H9 (cell line): ENCODE measurements at regions not wholly inside any gene's neighbourhood (a gene's known extent, or its start where the extent isn't known, plus 50 kb on each side); places are given as distances from the start of the nearest gene placed in this dataset.

Source experiments
- DNase-seq: peaks from one replicate; pipeline ENCODE4 v3.0.0-alpha.2; 2017
- H2AFZ ChIP-seq: one replicate; pipeline ENCODE4 v1.6.1; 2013; ENCODE audit warnings: mild to moderate bottlenecking, low read length, control low read depth, moderate library complexity
- H2AK5ac ChIP-seq: 2 replicates; pipeline ENCODE4 v1.6.1; 2013; ENCODE audit warnings: low read length, control low read depth, mixed read lengths; ENCODE audit not compliant: insufficient read length
- H2BK120ac ChIP-seq: one replicate; pipeline ENCODE4 v1.6.1; 2013; ENCODE audit warnings: low read depth, mild to moderate bottlenecking, low read length, control low read depth, inconsistent platforms; ENCODE audit not compliant: poor library complexity, severe bottlenecking
- H2BK12ac ChIP-seq: 2 replicates; pipeline ENCODE4 v1.6.1; 2013; ENCODE audit warnings: low read length, control low read depth, mixed read lengths, low read depth; ENCODE audit not compliant: insufficient read length
- H2BK15ac ChIP-seq: 2 replicates; pipeline ENCODE4 v1.6.1; 2013; ENCODE audit warnings: low read depth, low read length, control low read depth
- H2BK20ac ChIP-seq: one replicate; pipeline ENCODE4 v1.6.1; 2013; ENCODE audit warnings: low read depth, mild to moderate bottlenecking, low read length, control low read depth, inconsistent platforms; ENCODE audit not compliant: poor library complexity, severe bottlenecking
- H2BK5ac ChIP-seq: 2 replicates; pipeline ENCODE4 v1.6.1; 2013; ENCODE audit warnings: low read length, control low read depth, mixed read lengths; ENCODE audit not compliant: insufficient read length
- H3K14ac ChIP-seq: 2 replicates; pipeline ENCODE4 v1.6.1; 2013; ENCODE audit warnings: low read length, control low read depth; ENCODE audit not compliant: insufficient read depth
- H3K18ac ChIP-seq: 2 replicates; pipeline ENCODE4 v1.6.1; 2013; ENCODE audit warnings: low read depth, mild to moderate bottlenecking, mixed read lengths, low read length, control low read depth; ENCODE audit not compliant: insufficient read length
- H3K23ac ChIP-seq: 2 replicates; pipeline ENCODE4 v1.6.1; 2013; ENCODE audit warnings: low read length, control low read depth, mixed read lengths, low read depth; ENCODE audit not compliant: insufficient read length
- H3K23me2 ChIP-seq: 2 replicates; pipeline ENCODE4 v1.6.1; 2013; ENCODE audit warnings: low read depth, mild to moderate bottlenecking, mixed read lengths, low read length, control low read depth; ENCODE audit not compliant: insufficient read length, poor library complexity, severe bottlenecking
- H3K27ac ChIP-seq: 2 replicates; pipeline ENCODE4 v1.5.1; 2013; ENCODE audit warnings: low read length, control low read depth, mixed read lengths, low read depth; ENCODE audit not compliant: insufficient read length
- H3K27me3 ChIP-seq: 2 replicates; pipeline ENCODE4 v1.6.1; 2013; ENCODE audit warnings: low read length, control low read depth, inconsistent platforms; ENCODE audit not compliant: insufficient read depth
- H3K4ac ChIP-seq: 2 replicates; pipeline ENCODE4 v1.6.1; 2013; ENCODE audit warnings: low read depth, mild to moderate bottlenecking, control low read depth, inconsistent platforms, low read length, moderate library complexity
- H3K4me1 ChIP-seq: 2 replicates; pipeline ENCODE4 v1.6.1; 2013; ENCODE audit warnings: low read length, control low read depth, inconsistent platforms; ENCODE audit not compliant: insufficient read depth
- H3K4me2 ChIP-seq: 2 replicates; pipeline ENCODE4 v1.6.1; 2013; ENCODE audit warnings: low read length, control low read depth, mixed read lengths; ENCODE audit not compliant: insufficient read length, insufficient read depth
- H3K56ac ChIP-seq: 2 replicates; pipeline ENCODE4 v1.6.1; 2013; ENCODE audit warnings: low read depth, mild to moderate bottlenecking, mixed read lengths, low read length, control low read depth; ENCODE audit not compliant: insufficient read length
- H3K79me1 ChIP-seq: 2 replicates; pipeline ENCODE4 v1.6.1; 2013; ENCODE audit warnings: low read depth, mild to moderate bottlenecking, moderate library complexity, low read length, control low read depth, inconsistent platforms; ENCODE audit not compliant: insufficient read depth, poor library complexity, severe bottlenecking
- H3K79me2 ChIP-seq: 2 replicates; pipeline ENCODE4 v1.6.1; 2013; ENCODE audit warnings: low read length, control low read depth, inconsistent platforms; ENCODE audit not compliant: insufficient read depth
- H3K9ac ChIP-seq: 2 replicates; pipeline ENCODE4 v1.6.1; 2013; ENCODE audit warnings: low read length, control low read depth, mixed read lengths; ENCODE audit not compliant: insufficient read length; ENCODE audit errors: extremely low read depth
- H3K9me3 ChIP-seq: one replicate; pipeline ENCODE4 v1.6.1; 2013; ENCODE audit warnings: low read depth, low read length, inconsistent platforms; ENCODE audit not compliant: control insufficient read depth
- H3T11ph ChIP-seq: one replicate; pipeline ENCODE4 v1.6.1; 2013; ENCODE audit warnings: mild to moderate bottlenecking, low read length, control low read depth, inconsistent platforms
- H4K20me1 ChIP-seq: one replicate; pipeline ENCODE4 v1.6.1; 2013; ENCODE audit not compliant: control insufficient read depth, insufficient read length, insufficient read depth
- H4K5ac ChIP-seq: 2 replicates; pipeline ENCODE4 v1.6.1; 2013; ENCODE audit warnings: low read depth, mild to moderate bottlenecking, mixed read lengths, low read length, control low read depth; ENCODE audit not compliant: insufficient read length
- H4K8ac ChIP-seq: replicated peaks from 2 replicates; pipeline ENCODE4 v1.6.1; 2013; ENCODE audit warnings: low read length, control low read depth, mixed read lengths, low read depth; ENCODE audit not compliant: insufficient read length
- H4K91ac ChIP-seq: 2 replicates; pipeline ENCODE4 v1.6.1; 2013; ENCODE audit warnings: low read depth, mild to moderate bottlenecking, moderate library complexity, mixed read lengths, low read length, control low read depth; ENCODE audit not compliant: insufficient read length
- H3K27ac Mint-ChIP-seq, 3 experiments: 2 replicates in 2 of 3; 3 replicates in 1 of 3; pipeline ENCODE4 v1.8.0; 2020 to 2021; ENCODE audit warnings: mixed read lengths in 3 of 3, mild to moderate bottlenecking in 1 of 3, moderate library complexity in 1 of 3
- H3K27me3 Mint-ChIP-seq: 2 replicates; pipeline ENCODE4 v1.8.0; 2021; ENCODE audit warnings: low read depth, mild to moderate bottlenecking, moderate library complexity, mixed read lengths
- H3K36me3 Mint-ChIP-seq, 3 experiments: 2 replicates in 2 of 3; 3 replicates in 1 of 3; pipeline ENCODE4 v1.8.0; 2020 to 2021; ENCODE audit warnings: low read depth in 3 of 3, mixed read lengths in 3 of 3; ENCODE audit not compliant: insufficient read depth in 1 of 3
- H3K4me1 Mint-ChIP-seq, 2 experiments: 2 replicates each; pipeline ENCODE4 v1.8.0; 2020; ENCODE audit warnings: mixed read lengths in 2 of 2
- H3K4me3 Mint-ChIP-seq, 2 experiments: 2 replicates in 1 of 2; 3 replicates in 1 of 2; pipeline ENCODE4 v1.8.0; 2020 to 2021; ENCODE audit warnings: mild to moderate bottlenecking in 2 of 2, mixed read lengths in 2 of 2, moderate library complexity in 1 of 2
- H3K9me3 Mint-ChIP-seq, 2 experiments: 2 replicates in 1 of 2; 3 replicates in 1 of 2; pipeline ENCODE4 v1.8.0; 2020; ENCODE audit warnings: mild to moderate bottlenecking in 2 of 2, mixed read lengths in 2 of 2, moderate library complexity in 1 of 2
- CTCF ChIP-seq: fragments of 200-600 bp; sonication (generic); conservative IDR thresholded peaks from 3 replicates; pipeline ENCODE4 v1.8.0; 2021; ENCODE audit warnings: antibody characterized with exemption, mild to moderate bottlenecking
- WGBS: extraction: QIAGEN DNeasy Blood & Tissue Kit; methylation state at CpG from one replicate; pipeline ENCODE4 v1.1.7; 2013; ENCODE audit warnings: missing lambda C conversion rate, low lambda C conversion rate, mixed read lengths; ENCODE audit not compliant: insufficient read length; ENCODE audit errors: extremely low coverage; 5-methylcytosine and 5-hydroxymethylcytosine counted together

- no peak overlapping the region for H2BK20ac ChIP-seq
- no peaks in the 10 kb centered on the region for H4K20me1 ChIP-seq
- H2AK5ac ChIP-seq, result no peak overlapping the region
- Mint-ChIP-seq H3K27ac (no peak overlapping the region), H3K9me3 (no peaks in the 10 kb centered on the region), H3K4me1 (peaks cover 4 to 6% of the 10 kb centered on the region in 2 experiments; a peak in 3 of 4 replicates), H3K27me3 (no peaks in the 10 kb centered on the region; the same call in 1 of the 2 replicates), H3K36me3 (no peaks in the 10 kb centered on the region), H3K4me3 (no peak overlapping the region)
- no peak overlapping the region for H3K9ac ChIP-seq
- H2AFZ ChIP-seq, result no peak overlapping the region
- H4K5ac ChIP-seq, result no peak overlapping the region
- no peak overlapping the region for H3K23ac ChIP-seq
- no peak overlapping the region for H4K91ac ChIP-seq
- H2BK12ac ChIP-seq, result no peak overlapping the region
- no peak overlapping the region for H3K56ac ChIP-seq
- H3K4me2 ChIP-seq, result no peak overlapping the region
- H3K27ac ChIP-seq, result no peak overlapping the region
- no peak overlapping the region for H3K18ac ChIP-seq
- no peaks in the 10 kb centered on the region for H3K79me2 ChIP-seq
- no peak overlapping the region for H3K4ac ChIP-seq
- H4K8ac ChIP-seq, result no peak overlapping the region
- no peaks in the 10 kb centered on the region for H3K23me2 ChIP-seq
- no peaks in the 10 kb centered on the region for H3K79me1 ChIP-seq
- no CpG with 5 or more reads among the region's 2 CpGs for WGBS
- no peak overlapping the region for H2BK15ac ChIP-seq
- H3K14ac ChIP-seq, result no peak overlapping the region
- no peaks in the 10 kb centered on the region for H3K9me3 ChIP-seq
- no peak overlapping the region for H3T11ph ChIP-seq
- TF ChIP-seq CTCF, result no peak
- H3K4me1 ChIP-seq, result no peaks in the 10 kb centered on the region
- no peaks in the 10 kb centered on the region; the same call in 1 of the 2 replicates for H3K27me3 ChIP-seq
- H2BK120ac ChIP-seq, result no peak overlapping the region
- H2BK5ac ChIP-seq, result no peak overlapping the region
- no peak for DNase-seq
Measured at GRCh38 chr1:76018045-76018444, 56.5 kb upstream of the ST6GALNAC3 start.
